AG20443 (cell line): ENCODE measurements at regions not wholly inside any gene's neighbourhood (a gene's known extent, or its start where the extent isn't known, plus 50 kb on each side); places are given as distances from the start of the nearest gene placed in this dataset.

Experiments
- DNase-seq: peaks from one replicate; pipeline ENCODE4 v3.0.0; 2012; ENCODE audit warnings: low spot score, mixed read lengths

- DNase-seq, result peak; percentile 11
Observed at GRCh38 chr11:23359297-23359696, 499.0 kb upstream of the CCDC179 start.

- DNase-seq, result no peak
Observed at GRCh38 chr11:23364076-23364475, 503.8 kb upstream of the CCDC179 start.

GRCh38 chr11:23370580-23371275 is 510.5 kb upstream of the CCDC179 start:
- no peak for DNase-seq

GRCh38 chr11:23377909-23378308 is 517.6 kb upstream of the CCDC179 start:
- DNase-seq, result no peak

- DNase-seq, result no peak
Observed at GRCh38 chr11:23391031-23391430, 530.8 kb upstream of the CCDC179 start.

GRCh38 chr11:23398052-23398451 is 537.8 kb upstream of the CCDC179 start:
- DNase-seq, result no peak

GRCh38 chr11:23399995-23400394 is 539.7 kb upstream of the CCDC179 start:
- no peak for DNase-seq

GRCh38 chr11:23403210-23404185 is 543.2 kb upstream of the CCDC179 start:
- no peak for DNase-seq

GRCh38 chr11:23404225-23405160 is 544.2 kb upstream of the CCDC179 start:
- no peak for DNase-seq

- DNase-seq, result peak; percentile 4
Observed at GRCh38 chr11:23405350-23405937, 545.2 kb upstream of the CCDC179 start.

- DNase-seq, result no peak
Observed at GRCh38 chr11:23406131-23406819, 546.0 kb upstream of the CCDC179 start.

- no peak for DNase-seq
Observed at GRCh38 chr11:23413057-23413456, 552.8 kb upstream of the CCDC179 start.

- no peak for DNase-seq
Observed at GRCh38 chr11:23423104-23423503, 562.8 kb upstream of the CCDC179 start.

- no peak for DNase-seq
Observed at GRCh38 chr11:23423656-23424055, 563.4 kb upstream of the CCDC179 start.

- DNase-seq, result no peak
Observed at GRCh38 chr11:23425381-23425780, 565.1 kb upstream of the CCDC179 start.

GRCh38 chr11:23429569-23429968 is 569.3 kb upstream of the CCDC179 start:
- DNase-seq, result no peak

GRCh38 chr11:23453522-23453921 is 593.2 kb upstream of the CCDC179 start:
- DNase-seq, result no peak

GRCh38 chr11:23455321-23455891 is 595.1 kb upstream of the CCDC179 start:
- DNase-seq, result no peak

- no peak for DNase-seq
Observed at GRCh38 chr11:23457641-23458040, 597.4 kb upstream of the CCDC179 start.

- no peak for DNase-seq
Observed at GRCh38 chr11:23471878-23472277, 611.6 kb upstream of the CCDC179 start.

GRCh38 chr11:23473782-23474181 is 613.5 kb upstream of the CCDC179 start:
- no peak for DNase-seq
